LoVo (cell line): ENCODE measurements at regions not wholly inside any gene's neighbourhood (a gene's known extent, or its start where the extent isn't known, plus 50 kb on each side); places are given as distances from the start of the nearest gene placed in this dataset.

Source experiments
- DNase-seq: peaks from one replicate; pipeline ENCODE4 v3.0.0-alpha.2; 2016; ENCODE audit warnings: low spot score

- DNase-seq: no peak
Measured at GRCh38 chr13:53204598-53204997, 176.0 kb downstream of the OLFM4 start.

- no peak for DNase-seq
Measured at GRCh38 chr13:53206455-53206854, 177.8 kb downstream of the OLFM4 start.

GRCh38 chr13:53207556-53207955, 178.9 kb downstream of the OLFM4 start:
- DNase-seq: no peak

- no peak for DNase-seq
Measured at GRCh38 chr13:53214433-53214832, 185.8 kb downstream of the OLFM4 start.

GRCh38 chr13:53215563-53215962, 186.9 kb downstream of the OLFM4 start:
- no peak for DNase-seq

GRCh38 chr13:53216773-53217172, 188.2 kb downstream of the OLFM4 start:
- DNase-seq: no peak

- DNase-seq: no peak
Measured at GRCh38 chr13:53217194-53217593, 188.6 kb downstream of the OLFM4 start.

GRCh38 chr13:53220038-53220437, 191.4 kb downstream of the OLFM4 start:
- no peak for DNase-seq

- DNase-seq: no peak
Measured at GRCh38 chr13:53237696-53238095, 209.1 kb downstream of the OLFM4 start.

- DNase-seq: no peak
Measured at GRCh38 chr13:53238261-53238660, 209.6 kb downstream of the OLFM4 start.

GRCh38 chr13:53240401-53241025, 211.9 kb downstream of the OLFM4 start:
- no peak for DNase-seq

- DNase-seq: no peak
Measured at GRCh38 chr13:53241891-53242348, 213.3 kb downstream of the OLFM4 start.

GRCh38 chr13:53249236-53249635, 220.6 kb downstream of the OLFM4 start:
- DNase-seq: no peak

GRCh38 chr13:53250272-53250875, 221.8 kb downstream of the OLFM4 start:
- peak; percentile 81 for DNase-seq

GRCh38 chr13:53250977-53251376, 222.4 kb downstream of the OLFM4 start:
- DNase-seq: no peak

GRCh38 chr13:53254500-53254899, 225.9 kb downstream of the OLFM4 start:
- no peak for DNase-seq

- no peak for DNase-seq
Measured at GRCh38 chr13:53255795-53256194, 227.2 kb downstream of the OLFM4 start.

GRCh38 chr13:53260594-53260993, 232.0 kb downstream of the OLFM4 start:
- no peak for DNase-seq

GRCh38 chr13:53264751-53265385, 236.3 kb downstream of the OLFM4 start:
- DNase-seq: no peak

GRCh38 chr13:53266757-53267156, 238.1 kb downstream of the OLFM4 start:
- DNase-seq: no peak

GRCh38 chr13:53269634-53270033, 241.0 kb downstream of the OLFM4 start:
- DNase-seq: no peak

- DNase-seq: no peak
Measured at GRCh38 chr13:53272873-53273272, 244.3 kb downstream of the OLFM4 start.

GRCh38 chr13:53276265-53276664, 247.7 kb downstream of the OLFM4 start:
- DNase-seq: no peak

GRCh38 chr13:53281677-53282076, 253.1 kb downstream of the OLFM4 start:
- no peak for DNase-seq
